Activated CD8-positive, alpha-beta memory T cell treated with anti-CD3 and anti-CD28 coated beads for 48 hours (primary cell): ENCODE measurements at regions not wholly inside any gene's neighbourhood (a gene's known extent, or its start where the extent isn't known, plus 50 kb on each side); places are given as distances from the start of the nearest gene placed in this dataset.

Experiments used
- DNase-seq, 3 experiments: peaks; one replicate each; pipeline ENCODE4 v3.0.0-alpha.2; 2020; ENCODE audit warnings: low read depth in 2 of 3, low spot score in 2 of 3

GRCh38 chr12:24759155-24759554 lies 189.7 kb downstream of the BCAT1 start:
- no peak for DNase-seq

GRCh38 chr12:24756479-24757024 lies 192.3 kb downstream of the BCAT1 start:
- DNase-seq, result no peak

- DNase-seq, result no peak
These were observed 193.9 kb downstream of the BCAT1 start for GRCh38 chr12:24754690-24755638.

GRCh38 chr12:24752763-24753462 lies 196.0 kb downstream of the BCAT1 start:
- no peak for DNase-seq

GRCh38 chr12:24751181-24751580 lies 197.7 kb downstream of the BCAT1 start:
- DNase-seq, result no peak

- DNase-seq, result no peak
These were observed 198.6 kb downstream of the BCAT1 start for GRCh38 chr12:24750263-24750662.

GRCh38 chr12:24749171-24749570 lies 199.7 kb downstream of the BCAT1 start:
- no peak for DNase-seq

GRCh38 chr12:24748326-24748725 lies 200.6 kb downstream of the BCAT1 start:
- no peak for DNase-seq

- DNase-seq, result no peak
These were observed 202.0 kb downstream of the BCAT1 start for GRCh38 chr12:24746864-24747263.

- no peak for DNase-seq
These were observed 202.8 kb downstream of the BCAT1 start for GRCh38 chr12:24746006-24746671.

GRCh38 chr12:24743941-24744793 lies 204.7 kb downstream of the BCAT1 start:
- no peak for DNase-seq

GRCh38 chr12:24742378-24742777 lies 206.5 kb downstream of the BCAT1 start:
- no peak for DNase-seq

- no peak for DNase-seq
These were observed 207.7 kb downstream of the BCAT1 start for GRCh38 chr12:24741216-24741615.

- no peak for DNase-seq
These were observed 209.7 kb downstream of the BCAT1 start for GRCh38 chr12:24739106-24739779.

GRCh38 chr12:24738441-24738840 lies 210.5 kb downstream of the BCAT1 start:
- no peak for DNase-seq

- DNase-seq, result no peak
These were observed 217.3 kb downstream of the BCAT1 start for GRCh38 chr12:24731596-24731995.

- no peak for DNase-seq
These were observed 218.4 kb downstream of the BCAT1 start for GRCh38 chr12:24730489-24730896.

GRCh38 chr12:24728826-24729225 lies 220.1 kb downstream of the BCAT1 start:
- DNase-seq, result no peak

- no peak for DNase-seq
These were observed 220.5 kb downstream of the BCAT1 start for GRCh38 chr12:24728366-24728765.

GRCh38 chr12:24725616-24726015 lies 223.3 kb downstream of the BCAT1 start:
- no peak for DNase-seq
